ENCODE measurements at regions not wholly inside any gene's neighbourhood (a gene's known extent, or its start where the extent isn't known, plus 50 kb on each side); places are given as distances from the start of the nearest gene placed in this dataset.

GRCh38 chr4:3829211-3829955, 63.2 kb downstream of the ADRA2C start:
- no peak for TF ChIP-seq CTCF (conservative IDR thresholded peaks at IDR 0.05; ENCODE audit: low read length)
- no peak for DNase-seq (ENCODE audit: low read depth)
- H3K4me3 ChIP-seq (ENCODE audit: low read length), result no peak overlapping the region

GRCh38 chr4:3829956-3830773, 64.0 kb downstream of the ADRA2C start:
- no peak overlapping the region for H3K4me3 ChIP-seq (ENCODE audit: low read length)
- no peak for DNase-seq (ENCODE audit: low read depth)
- no peak for TF ChIP-seq CTCF (conservative IDR thresholded peaks at IDR 0.05; ENCODE audit: low read length)

GRCh38 chr4:3830774-3831528, 64.8 kb downstream of the ADRA2C start:
- no peak for TF ChIP-seq CTCF (conservative IDR thresholded peaks at IDR 0.05; ENCODE audit: low read length)
- H3K4me3 ChIP-seq (ENCODE audit: low read length), result no peak overlapping the region
- no peak for DNase-seq (ENCODE audit: low read depth)

- TF ChIP-seq CTCF (conservative IDR thresholded peaks at IDR 0.05; ENCODE audit: low read length), result no peak
- DNase-seq (ENCODE audit: low read depth), result no peak
- no peak overlapping the region for H3K4me3 ChIP-seq (ENCODE audit: low read length)
Observed at GRCh38 chr4:3831529-3832150, 65.5 kb downstream of the ADRA2C start.

GRCh38 chr4:3832536-3833220, 66.5 kb downstream of the ADRA2C start:
- no peak for DNase-seq (ENCODE audit: low read depth)
- TF ChIP-seq CTCF (conservative IDR thresholded peaks at IDR 0.05; ENCODE audit: low read length), result no peak
- no peak overlapping the region for H3K4me3 ChIP-seq (ENCODE audit: low read length)

- H3K4me3 ChIP-seq (ENCODE audit: low read length), result no peak overlapping the region
- no peak for DNase-seq (ENCODE audit: low read depth)
- TF ChIP-seq CTCF (conservative IDR thresholded peaks at IDR 0.05; ENCODE audit: low read length), result no peak
Observed at GRCh38 chr4:3833326-3833989, 67.3 kb downstream of the ADRA2C start.

All from AG10803 (cell line).